ENCODE measurements at regions not wholly inside any gene's neighbourhood (a gene's known extent, or its start where the extent isn't known, plus 50 kb on each side); places are given as distances from the start of the nearest gene placed in this dataset.
A peak's percentile ranks its signal among the peaks of the same experiment; 100 is the strongest.

GRCh38 chr11:115982666-115983065, 478.5 kb upstream of the CADM1 start:
- Histone ChIP-seq H3K36me3 (ENCODE audit: control insufficient read depth, insufficient read depth, low read length) (no peaks in the 10 kb centered on the region), H3K4me2 (ENCODE audit: extremely low read depth, insufficient read depth, low read length) (no peak overlapping the region), H3K9me3 (ENCODE audit: control insufficient read depth, insufficient read depth, low read depth, low read length) (no peaks in the 10 kb centered on the region), H4K20me1 (ENCODE audit: control insufficient read depth, extremely low read depth, insufficient read depth, low read length) (no peaks in the 10 kb centered on the region), H3K9ac (ENCODE audit: insufficient read depth, low read length) (no peak overlapping the region), H2AFZ (ENCODE audit: low read length) (no peak overlapping the region), H3K27ac (ENCODE audit: insufficient read depth, low read length) (no peak overlapping the region), H3K4me3 (replicated peaks in 1 of 4; ENCODE audit: control extremely low read depth in 1 of 4, insufficient read depth in 1 of 4, low read depth in 3 of 4, low read length in 4 of 4) (no peak overlapping the region), H3K79me2 (ENCODE audit: control insufficient read depth, insufficient read depth, low read length) (no peaks in the 10 kb centered on the region), H3K27me3 (ENCODE audit: control insufficient read depth, insufficient read depth, low read length) (no peaks in the 10 kb centered on the region), H3K4me1 (ENCODE audit: control insufficient read depth, extremely low read depth, insufficient read depth, low read length) (no peaks in the 10 kb centered on the region)
- no peak for DNase-seq (ENCODE audit: low read depth in 2 of 2)
- TF ChIP-seq EZH2 (IDR thresholded peaks at IDR 0.05; ENCODE audit: low read length, missing control alignments) = no peak
- TF ChIP-seq, protein P1, sequence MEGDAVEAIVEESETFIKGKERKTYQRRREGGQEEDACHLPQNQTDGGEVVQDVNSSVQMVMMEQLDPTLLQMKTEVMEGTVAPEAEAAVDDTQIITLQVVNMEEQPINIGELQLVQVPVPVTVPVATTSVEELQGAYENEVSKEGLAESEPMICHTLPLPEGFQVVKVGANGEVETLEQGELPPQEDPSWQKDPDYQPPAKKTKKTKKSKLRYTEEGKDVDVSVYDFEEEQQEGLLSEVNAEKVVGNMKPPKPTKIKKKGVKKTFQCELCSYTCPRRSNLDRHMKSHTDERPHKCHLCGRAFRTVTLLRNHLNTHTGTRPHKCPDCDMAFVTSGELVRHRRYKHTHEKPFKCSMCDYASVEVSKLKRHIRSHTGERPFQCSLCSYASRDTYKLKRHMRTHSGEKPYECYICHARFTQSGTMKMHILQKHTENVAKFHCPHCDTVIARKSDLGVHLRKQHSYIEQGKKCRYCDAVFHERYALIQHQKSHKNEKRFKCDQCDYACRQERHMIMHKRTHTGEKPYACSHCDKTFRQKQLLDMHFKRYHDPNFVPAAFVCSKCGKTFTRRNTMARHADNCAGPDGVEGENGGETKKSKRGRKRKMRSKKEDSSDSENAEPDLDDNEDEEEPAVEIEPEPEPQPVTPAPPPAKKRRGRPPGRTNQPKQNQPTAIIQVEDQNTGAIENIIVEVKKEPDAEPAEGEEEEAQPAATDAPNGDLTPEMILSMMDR (conservative IDR thresholded peaks at IDR 0.05 in 1 of 2, IDR thresholded peaks at IDR 0.05 in 1 of 2; ENCODE audit: low read depth in 1 of 2, low read length in 2 of 2) = no peak

DNA sequence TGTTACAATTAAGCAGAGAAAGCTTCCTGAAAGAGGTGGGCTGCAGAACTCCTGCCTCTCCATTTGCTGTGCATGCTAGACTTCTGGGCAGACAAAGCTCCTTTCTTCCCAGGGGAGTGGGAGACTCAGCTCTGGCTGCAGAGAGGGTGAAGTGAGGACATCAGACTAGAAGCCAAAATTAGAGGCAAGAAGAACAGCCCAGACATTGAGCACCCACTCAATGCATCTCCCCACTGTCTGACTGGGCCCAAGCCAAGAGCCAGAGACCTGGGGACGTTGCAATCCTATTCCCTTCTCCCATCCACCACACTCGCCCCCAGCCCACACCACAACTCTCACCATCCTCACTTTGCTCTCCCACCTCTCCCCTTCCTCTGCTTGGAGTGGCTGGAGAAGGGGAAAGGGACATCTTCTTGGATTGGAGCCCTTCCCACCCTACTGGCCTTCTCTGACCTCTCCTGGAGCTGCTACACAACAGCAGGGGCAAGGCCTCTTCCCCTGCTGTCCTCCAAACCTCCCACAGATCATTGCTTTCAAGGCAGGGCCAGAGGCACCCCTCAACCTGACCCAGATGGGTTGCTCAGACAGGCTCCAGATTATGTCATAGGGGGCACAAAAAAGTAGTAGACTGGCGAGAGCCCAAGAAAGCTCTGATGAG, 477.7 kb upstream of the CADM1 start:
- H3K4me2 ChIP-seq (ENCODE audit: extremely low read depth, insufficient read depth, low read length) = no peak overlapping the region
- H3K4me1 ChIP-seq (ENCODE audit: control insufficient read depth, extremely low read depth, insufficient read depth, low read length) = no peaks in the 10 kb centered on the region
- no peaks in the 10 kb centered on the region for H3K27me3 ChIP-seq (ENCODE audit: control insufficient read depth, insufficient read depth, low read length)
- H3K27ac ChIP-seq (ENCODE audit: insufficient read depth, low read length) = no peak overlapping the region
- H4K20me1 ChIP-seq (ENCODE audit: control insufficient read depth, extremely low read depth, insufficient read depth, low read length) = no peaks in the 10 kb centered on the region
- H3K9ac ChIP-seq (ENCODE audit: insufficient read depth, low read length) = no peak overlapping the region
- H3K9me3 ChIP-seq (ENCODE audit: control insufficient read depth, insufficient read depth, low read depth, low read length) = no peaks in the 10 kb centered on the region
- no peak overlapping the region for H2AFZ ChIP-seq (ENCODE audit: low read length)
- no peaks in the 10 kb centered on the region for H3K79me2 ChIP-seq (ENCODE audit: control insufficient read depth, insufficient read depth, low read length)
- peak in 1 of 2 donors; percentile 12 for DNase-seq (ENCODE audit: low read depth in 2 of 2)
- no peak overlapping the region for H3K4me3 ChIP-seq (replicated peaks in 1 of 4; ENCODE audit: control extremely low read depth in 1 of 4, insufficient read depth in 1 of 4, low read depth in 3 of 4, low read length in 4 of 4)
- H3K36me3 ChIP-seq (ENCODE audit: control insufficient read depth, insufficient read depth, low read length) = no peaks in the 10 kb centered on the region
- TF ChIP-seq, protein P1 (conservative IDR thresholded peaks at IDR 0.05 in 1 of 2, IDR thresholded peaks at IDR 0.05 in 1 of 2; ENCODE audit: low read depth in 1 of 2, low read length in 2 of 2) = no peak
- TF ChIP-seq EZH2 (IDR thresholded peaks at IDR 0.05; ENCODE audit: low read length, missing control alignments) = no peak

GRCh38 chr11:115981104-115981481, 476.9 kb upstream of the CADM1 start:
- no peak overlapping the region for H3K4me2 ChIP-seq (ENCODE audit: extremely low read depth, insufficient read depth, low read length)
- no peak overlapping the region for H3K4me3 ChIP-seq (replicated peaks in 1 of 4; ENCODE audit: control extremely low read depth in 1 of 4, insufficient read depth in 1 of 4, low read depth in 3 of 4, low read length in 4 of 4)
- no peak overlapping the region for H3K9ac ChIP-seq (ENCODE audit: insufficient read depth, low read length)
- H3K4me1 ChIP-seq (ENCODE audit: control insufficient read depth, extremely low read depth, insufficient read depth, low read length) = no peaks in the 10 kb centered on the region
- H3K79me2 ChIP-seq (ENCODE audit: control insufficient read depth, insufficient read depth, low read length) = no peaks in the 10 kb centered on the region
- TF ChIP-seq EZH2 (IDR thresholded peaks at IDR 0.05; ENCODE audit: low read length, missing control alignments) = no peak
- TF ChIP-seq, protein P1 (conservative IDR thresholded peaks at IDR 0.05 in 1 of 2, IDR thresholded peaks at IDR 0.05 in 1 of 2; ENCODE audit: low read depth in 1 of 2, low read length in 2 of 2) = no peak
- no peak overlapping the region for H3K27ac ChIP-seq (ENCODE audit: insufficient read depth, low read length)
- no peaks in the 10 kb centered on the region for H3K36me3 ChIP-seq (ENCODE audit: control insufficient read depth, insufficient read depth, low read length)
- no peaks in the 10 kb centered on the region for H3K9me3 ChIP-seq (ENCODE audit: control insufficient read depth, insufficient read depth, low read depth, low read length)
- no peaks in the 10 kb centered on the region for H4K20me1 ChIP-seq (ENCODE audit: control insufficient read depth, extremely low read depth, insufficient read depth, low read length)
- H2AFZ ChIP-seq (ENCODE audit: low read length) = no peak overlapping the region
- no peaks in the 10 kb centered on the region for H3K27me3 ChIP-seq (ENCODE audit: control insufficient read depth, insufficient read depth, low read length)
- DNase-seq (ENCODE audit: low read depth in 2 of 2) = no peak
